Globus pallidus (tissue), 1 donor: ENCODE measurements at regions not wholly inside any gene's neighbourhood (a gene's known extent, or its start where the extent isn't known, plus 50 kb on each side); places are given as distances from the start of the nearest gene placed in this dataset.

ENCODE experiments used
- DNase-seq: peaks from one replicate; pipeline ENCODE4 v3.0.0-alpha.2; 2015; ENCODE audit warnings: low spot score

GRCh38 chr2:30371028-30371689, 75.9 kb upstream of the LCLAT1 start:
- no peak for DNase-seq

DNA sequence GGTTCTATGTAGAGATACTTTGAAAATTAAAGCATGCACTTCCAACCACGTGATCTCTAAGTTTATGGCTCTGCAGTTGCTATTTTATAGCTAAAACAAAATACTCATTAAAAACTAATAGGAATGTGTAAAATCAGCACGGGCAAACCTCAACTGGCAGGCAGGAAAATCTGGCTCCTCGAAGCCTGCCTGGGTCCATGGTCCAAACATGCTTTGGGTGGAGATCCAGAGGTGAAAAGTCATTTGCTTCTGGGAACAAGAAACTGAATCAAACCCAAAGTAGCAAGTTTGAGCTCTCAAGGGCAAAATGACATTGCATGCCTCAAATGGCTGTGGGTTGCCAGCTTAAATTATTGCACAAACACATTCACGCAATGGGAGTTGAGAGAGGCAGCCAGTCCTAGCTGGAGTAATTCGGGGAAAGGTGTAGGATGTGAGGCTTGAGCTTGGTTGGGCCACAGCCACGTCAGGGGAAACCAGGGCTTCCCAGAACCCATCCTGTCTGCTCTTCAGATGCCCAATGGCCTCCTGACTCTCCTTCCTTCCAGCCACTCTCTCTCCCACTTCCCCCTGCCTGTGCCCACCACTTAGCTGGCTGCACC, 75.2 kb upstream of the LCLAT1 start:
- DNase-seq, result no peak

- no peak for DNase-seq
Measured at GRCh38 chr2:30372826-30373225, 74.2 kb upstream of the LCLAT1 start.

DNA sequence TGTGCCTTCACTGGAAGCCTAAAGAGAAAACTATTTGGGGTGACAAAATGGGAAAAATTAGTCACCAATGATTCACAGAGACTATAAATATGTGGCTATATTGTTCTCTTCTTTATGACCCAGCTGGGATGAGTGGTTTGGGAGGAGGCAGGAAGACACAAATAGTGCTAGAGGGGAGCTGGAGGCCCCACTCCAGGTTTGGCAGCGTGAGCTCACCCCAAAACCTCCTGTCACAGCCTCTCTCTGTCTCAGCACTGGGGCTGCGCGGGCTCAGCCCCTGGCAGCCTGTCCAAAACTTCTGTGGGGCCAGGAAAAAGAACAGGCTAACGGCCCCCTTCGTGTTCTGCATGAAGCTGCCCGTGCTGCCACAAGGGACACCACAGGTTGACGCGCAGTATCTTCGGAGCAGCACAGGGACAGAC, 73.2 kb upstream of the LCLAT1 start:
- no peak for DNase-seq

GRCh38 chr2:30374380-30374779, 72.7 kb upstream of the LCLAT1 start:
- DNase-seq, result no peak

GRCh38 chr2:30375915-30376314, 71.1 kb upstream of the LCLAT1 start:
- no peak for DNase-seq

- DNase-seq, result no peak
Measured at GRCh38 chr2:30379481-30379880, 67.6 kb upstream of the LCLAT1 start.

DNA sequence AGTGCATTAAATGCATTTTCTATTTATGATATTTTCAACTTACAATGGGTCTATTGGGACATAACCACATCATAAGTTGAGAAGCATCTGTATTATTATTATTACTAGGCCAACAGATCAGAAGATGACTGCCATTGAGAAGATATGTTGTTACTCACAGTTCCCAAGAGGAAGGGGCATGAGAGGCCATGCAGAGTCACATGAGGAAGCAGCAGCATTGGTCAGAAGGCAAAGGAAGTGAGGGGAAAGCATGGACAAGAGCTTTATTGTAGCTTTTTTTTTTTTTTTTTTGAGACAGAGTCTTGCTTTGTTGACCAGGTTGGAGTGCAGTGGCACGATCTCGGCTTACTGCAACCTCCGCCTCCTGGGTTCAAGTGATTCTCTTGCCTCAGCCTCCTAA, 66.2 kb upstream of the LCLAT1 start:
- no peak for DNase-seq

DNA sequence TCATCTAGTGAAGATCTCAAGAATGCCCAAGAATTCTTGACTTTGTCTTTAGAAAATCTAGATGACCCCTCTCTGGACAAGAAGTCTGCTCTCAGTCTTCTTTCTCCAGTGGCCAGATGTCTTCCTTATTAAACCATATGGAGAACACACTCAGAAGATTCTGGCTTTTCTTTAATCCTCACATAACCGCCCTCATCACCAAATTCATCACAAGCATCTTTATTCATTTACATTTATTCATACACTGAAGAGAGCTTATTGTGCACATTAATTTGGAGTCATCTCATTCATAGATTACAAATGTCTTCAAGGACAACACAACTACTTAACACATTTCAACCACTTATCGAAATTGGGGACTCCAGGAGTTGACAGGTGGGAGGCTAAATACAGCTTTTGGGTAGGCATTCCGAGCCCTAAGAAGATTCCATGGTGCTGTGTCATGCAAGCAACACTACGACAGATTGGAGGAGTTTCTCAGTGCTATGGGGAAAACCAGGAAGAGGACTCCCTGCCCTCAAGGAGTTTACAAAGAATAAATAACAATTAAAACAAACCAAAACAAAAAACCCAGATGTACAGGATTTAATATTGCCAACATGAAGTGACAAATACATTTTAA, 64.8 kb upstream of the LCLAT1 start:
- no peak for DNase-seq

DNA sequence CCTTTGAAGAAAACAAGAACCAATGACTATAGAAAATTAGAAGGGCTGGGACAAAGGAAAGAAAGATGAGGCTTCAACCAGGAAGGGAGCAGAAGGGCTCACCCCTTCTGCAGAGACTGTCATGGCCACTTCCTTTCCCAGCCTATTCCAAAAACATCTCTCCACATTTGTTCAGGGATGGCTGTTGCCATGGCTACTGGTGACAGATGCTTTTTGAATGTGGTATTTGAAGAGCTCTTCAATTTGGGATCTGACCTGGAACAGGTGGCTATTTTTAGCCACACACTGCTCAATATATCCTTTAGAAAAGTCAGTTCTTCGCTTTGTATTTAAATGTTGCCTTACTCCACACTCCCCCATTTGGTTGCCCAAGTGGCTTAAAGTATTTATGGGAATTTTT, 64.1 kb upstream of the LCLAT1 start:
- DNase-seq, result no peak

- no peak for DNase-seq
Measured at GRCh38 chr2:30385327-30385726, 61.7 kb upstream of the LCLAT1 start.

- no peak for DNase-seq
Measured at GRCh38 chr2:30392097-30392496, 54.9 kb upstream of the LCLAT1 start.

DNA sequence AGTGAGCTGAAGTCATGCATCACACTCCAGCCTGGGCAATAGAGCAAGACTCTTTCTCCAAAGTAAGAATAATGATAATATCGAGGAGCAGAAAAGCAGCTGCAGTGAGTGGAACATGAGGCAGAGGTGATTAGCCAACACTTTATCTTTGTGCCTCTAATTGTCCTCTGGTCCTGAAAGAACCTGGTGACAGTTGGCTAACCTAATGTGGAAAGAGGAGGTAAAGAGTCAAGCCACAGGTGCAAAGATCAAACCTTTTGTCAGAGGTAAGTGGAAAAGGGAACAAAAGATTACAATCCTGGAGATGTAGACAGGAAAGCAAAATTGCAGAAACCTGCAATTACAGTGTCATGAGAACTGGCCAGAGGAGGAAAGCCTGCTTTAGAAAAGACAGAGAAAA, 53.5 kb upstream of the LCLAT1 start:
- no peak for DNase-seq

GRCh38 chr2:30394096-30394495, 53.0 kb upstream of the LCLAT1 start:
- no peak for DNase-seq

DNA sequence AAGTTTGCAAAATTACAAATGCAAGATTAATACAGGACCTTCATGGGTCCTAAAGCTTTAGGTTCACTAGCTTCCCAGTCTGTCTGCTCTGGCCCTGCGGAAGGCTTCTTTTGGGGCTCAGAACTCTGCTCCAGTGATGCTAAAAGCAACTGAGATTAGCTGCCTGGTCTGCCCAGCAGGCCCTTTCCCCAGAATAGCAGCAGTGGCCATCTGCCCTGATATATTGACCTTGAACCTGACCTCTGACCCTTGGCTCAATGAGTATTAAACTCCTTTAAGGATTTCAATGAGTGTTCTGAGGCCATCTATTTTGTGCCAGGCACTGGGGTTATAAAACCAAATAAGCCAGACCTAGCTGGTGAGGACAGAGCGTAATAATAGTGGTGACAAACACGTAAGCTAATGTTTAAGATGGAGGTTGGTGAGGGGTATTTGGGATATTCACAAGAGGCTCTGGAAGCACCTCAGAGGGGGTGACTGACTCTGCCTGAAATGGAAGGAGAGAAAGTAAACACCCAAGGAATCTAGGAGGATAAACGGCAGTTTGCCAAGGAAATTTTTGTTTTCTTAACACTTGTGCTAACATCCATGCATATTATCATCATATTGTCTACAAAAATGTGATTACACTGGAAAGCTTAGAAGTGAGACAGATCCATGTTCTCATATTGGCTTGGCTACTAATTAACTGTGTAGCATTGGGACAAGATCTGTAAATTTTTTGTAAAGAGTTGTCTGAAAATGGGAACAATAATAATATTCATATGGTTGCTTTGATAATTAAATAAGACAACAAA, 50.4 kb upstream of the LCLAT1 start:
- no peak for DNase-seq
